GM19395 (cell line): ENCODE measurements at regions not wholly inside any gene's neighbourhood (a gene's known extent, or its start where the extent isn't known, plus 50 kb on each side); places are given as distances from the start of the nearest gene placed in this dataset.
"Not testable (repeated sequence)": the region's sequence is repeated elsewhere in the genome, so short reads cannot be mapped to it uniquely, and the experiment has no call there.

ENCODE experiments used
- ATAC-seq: cut with Tn5 transposase; IDR thresholded peaks from one replicate; pipeline ENCODE4 v1.9.1; 2021; ENCODE audit warnings: mild to moderate bottlenecking, moderate library complexity; ENCODE audit not compliant: unreplicated experiment

DNA sequence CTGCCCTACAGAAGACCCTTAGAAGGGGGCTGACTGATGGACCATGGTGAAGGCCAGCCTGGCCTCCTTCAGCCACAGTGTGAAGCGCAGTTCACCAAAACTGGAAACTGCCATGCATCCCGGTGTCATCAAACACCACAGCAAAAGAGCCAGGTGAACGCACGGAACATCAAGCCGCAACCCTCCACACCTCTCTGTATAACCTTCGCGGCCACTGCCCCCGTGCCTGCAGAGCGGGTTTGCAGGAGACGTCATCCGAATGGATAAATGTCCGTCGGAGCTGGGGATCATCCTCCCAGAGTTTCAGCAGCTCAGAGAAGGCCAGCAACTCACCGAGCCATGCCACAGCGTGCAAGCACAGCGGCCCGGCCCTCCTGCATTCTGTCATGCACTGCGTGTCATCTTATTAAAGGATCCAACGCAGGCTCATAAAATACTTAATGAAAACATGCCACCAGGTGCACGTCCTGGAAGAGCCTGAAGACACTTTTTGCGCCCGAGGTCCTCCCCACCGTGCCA, 309.9 kb downstream of the BRD1 start:
- ATAC-seq, result no peak

DNA sequence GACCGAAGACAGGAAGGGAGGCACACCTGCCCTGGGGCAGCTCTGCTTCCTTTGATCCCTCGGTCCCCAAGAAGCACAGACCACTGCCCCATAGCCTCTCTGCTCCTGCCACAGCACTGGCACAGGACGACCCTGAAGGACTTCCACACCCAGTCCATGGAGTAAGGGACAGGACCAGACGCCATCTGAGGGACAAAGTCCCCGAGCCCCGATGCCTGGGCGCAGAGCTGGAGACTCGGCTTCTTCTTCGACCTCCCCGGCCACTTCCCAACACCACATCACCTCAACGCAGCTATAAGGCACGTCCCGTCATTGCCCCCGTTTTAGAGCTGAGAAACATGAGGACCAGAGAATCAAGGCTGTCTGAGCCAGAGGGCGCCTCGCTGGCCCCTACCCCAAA, 310.5 kb downstream of the BRD1 start:
- no peak for ATAC-seq

DNA sequence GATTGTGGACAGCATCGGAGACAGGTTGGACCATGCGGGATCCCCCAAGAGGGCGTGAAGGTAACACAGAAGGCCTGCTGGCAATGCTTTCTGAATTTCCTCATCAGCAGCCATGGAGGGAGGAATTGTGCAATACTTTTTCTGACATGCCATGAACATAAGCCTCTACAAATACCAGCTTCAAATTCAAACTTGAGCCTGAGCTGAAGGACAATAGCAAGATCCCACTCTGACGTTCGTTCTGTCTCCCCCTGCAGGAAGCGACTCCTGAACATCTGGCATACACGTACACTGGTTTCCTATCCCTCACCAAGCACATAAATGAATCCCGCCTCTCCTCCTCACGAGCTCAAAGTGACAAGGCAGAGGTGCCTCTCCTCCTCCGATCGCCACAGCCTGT, 312.2 kb downstream of the BRD1 start:
- ATAC-seq, result no peak

GRCh38 chr22:49514641-49515040, 313.0 kb downstream of the BRD1 start:
- no peak for ATAC-seq

DNA sequence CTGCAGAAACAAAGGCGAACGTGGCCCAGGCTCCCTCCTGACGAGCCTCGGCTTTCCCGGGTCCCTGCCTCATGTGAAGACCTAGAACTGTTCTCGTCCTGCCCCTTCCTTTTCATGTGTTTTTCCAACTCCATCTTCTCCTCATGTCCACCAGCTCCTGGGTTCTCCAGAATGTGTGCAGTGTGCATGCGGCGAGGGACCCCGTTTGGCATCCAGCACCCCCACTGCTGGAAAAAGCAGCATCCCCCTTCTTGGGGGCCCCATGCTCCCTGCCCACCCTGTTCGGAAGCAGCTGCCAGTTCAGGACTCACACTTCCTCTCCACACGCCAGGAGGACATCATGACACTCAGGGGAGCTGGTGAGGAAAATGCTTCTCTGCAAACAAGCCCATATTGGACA, 313.5 kb downstream of the BRD1 start:
- ATAC-seq, result no peak

- ATAC-seq, result no peak
Measured at GRCh38 chr22:49513358-49513851, 314.3 kb downstream of the BRD1 start.

- ATAC-seq, result no peak
Measured at GRCh38 chr22:49512487-49513165, 315.0 kb downstream of the BRD1 start.

DNA sequence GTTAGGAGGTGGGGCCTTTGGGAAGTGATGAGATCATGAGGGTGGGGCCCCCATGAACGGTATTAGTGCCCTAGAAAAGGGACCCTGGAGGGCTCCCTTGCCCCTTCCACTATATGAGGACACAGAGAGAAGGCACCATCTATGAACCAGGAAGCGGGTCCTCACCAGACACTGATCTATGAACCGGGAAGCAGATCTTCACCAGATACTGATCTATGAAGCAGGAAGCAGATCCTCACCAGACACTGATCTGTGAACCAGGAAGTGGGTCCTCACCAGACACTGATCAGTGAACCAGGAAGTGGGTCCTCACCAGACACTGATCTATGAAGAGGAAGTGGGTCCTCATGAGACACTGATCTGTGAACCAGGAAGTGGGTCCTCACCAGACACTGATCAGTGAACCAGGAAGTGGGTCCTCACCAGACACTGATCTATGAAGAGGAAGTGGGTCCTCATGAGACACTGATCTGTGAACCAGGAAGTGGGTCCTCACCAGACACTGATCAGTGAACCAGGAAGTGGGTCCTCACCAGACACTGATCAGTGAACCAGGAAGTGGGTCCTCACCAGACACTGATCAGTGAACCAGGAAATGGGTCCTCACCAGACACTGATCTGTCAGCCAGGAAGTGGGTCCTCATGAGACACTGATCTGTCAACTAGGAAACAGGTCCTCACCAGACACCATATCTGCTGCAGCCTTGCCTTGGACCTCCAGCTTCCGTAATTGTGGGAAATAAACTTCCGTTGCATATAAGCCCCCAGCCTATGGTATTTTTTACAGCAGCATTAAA, 316.1 kb downstream of the BRD1 start:
- ATAC-seq, result not testable (repeated sequence)

DNA sequence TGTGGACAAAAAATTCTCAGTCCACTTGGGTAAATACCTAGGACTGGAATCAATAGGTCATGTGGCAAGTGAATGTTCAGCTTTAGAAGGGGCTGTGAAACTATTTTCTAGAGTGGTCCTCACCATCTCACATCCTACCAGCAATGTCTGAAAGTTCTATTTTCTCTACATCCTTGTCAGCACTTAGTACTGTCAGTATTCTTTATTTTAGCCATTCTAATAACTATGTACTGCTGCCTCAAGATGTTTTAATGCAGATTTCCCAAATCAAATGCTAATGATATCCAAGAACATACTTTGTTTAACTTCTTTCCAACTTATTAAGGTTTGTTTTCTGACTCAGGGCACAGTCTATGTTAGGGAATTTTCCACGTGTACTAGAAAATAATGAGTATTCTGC, 317.0 kb downstream of the BRD1 start:
- ATAC-seq, result no peak

DNA sequence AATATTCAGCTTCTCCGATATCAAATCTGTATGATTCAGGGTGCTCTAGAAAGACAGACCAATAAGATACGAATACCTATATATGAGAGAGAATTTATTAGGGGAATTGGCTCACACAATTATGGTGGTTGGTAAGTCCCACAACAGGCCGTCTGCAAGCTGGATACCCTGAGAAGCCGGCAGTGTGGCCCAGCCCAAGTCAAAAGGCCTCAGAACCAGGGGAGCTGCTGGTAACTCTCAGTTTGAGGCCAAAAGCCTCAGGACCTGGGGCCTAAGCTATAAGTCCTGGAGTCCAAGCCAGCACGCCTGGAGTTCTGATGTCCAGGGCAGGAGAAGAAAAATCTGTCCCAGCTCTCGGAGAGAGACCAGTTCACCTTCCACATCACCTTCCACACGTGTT, 318.7 kb downstream of the BRD1 start:
- no peak for ATAC-seq

DNA sequence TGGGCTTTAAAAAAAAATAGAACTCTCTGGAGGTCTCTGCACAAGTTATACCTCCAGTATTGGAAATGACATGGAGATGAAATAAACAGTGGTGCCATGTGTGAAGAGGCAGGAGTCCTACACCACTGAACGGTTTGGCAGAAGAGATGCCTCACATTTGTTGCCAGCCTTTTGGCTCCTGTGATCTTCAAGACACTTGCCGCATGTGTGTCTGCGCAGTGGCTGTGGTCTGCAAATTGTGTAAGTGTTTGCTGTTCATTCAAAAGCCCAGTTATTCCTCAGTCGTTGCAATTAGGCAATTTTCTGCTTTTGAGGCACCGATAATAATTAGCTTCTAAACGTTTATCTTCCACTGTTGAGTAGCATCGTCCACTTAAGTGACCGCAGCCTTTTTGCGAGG, 319.1 kb downstream of the BRD1 start:
- no peak for ATAC-seq

- no peak for ATAC-seq
Measured at GRCh38 chr22:49507607-49508292, 319.9 kb downstream of the BRD1 start.

DNA sequence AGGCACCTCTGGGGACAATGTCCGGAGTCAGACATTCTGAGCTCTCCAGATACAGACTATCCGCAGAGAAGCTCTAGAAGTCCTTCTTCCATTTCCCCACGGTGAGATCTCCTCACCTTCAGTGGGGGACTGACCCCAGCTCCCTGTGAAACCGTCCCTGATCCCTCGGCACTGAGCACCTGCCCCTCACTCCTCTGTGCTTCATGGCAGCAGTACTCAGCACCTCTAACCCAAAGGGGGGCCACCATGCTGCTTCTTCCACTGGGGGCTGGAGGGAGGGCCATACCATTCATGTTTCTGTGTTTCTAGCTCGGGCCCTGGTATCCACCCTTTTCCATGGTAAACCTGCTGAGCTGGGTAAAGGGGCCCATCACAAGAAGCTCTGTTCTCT, 321.7 kb downstream of the BRD1 start:
- no peak for ATAC-seq

- ATAC-seq, result no peak
Measured at GRCh38 chr22:49505337-49506009, 322.2 kb downstream of the BRD1 start.

- ATAC-seq, result no peak
Measured at GRCh38 chr22:49503896-49504521, 323.7 kb downstream of the BRD1 start.

- ATAC-seq, result no peak
Measured at GRCh38 chr22:49503321-49503720, 324.4 kb downstream of the BRD1 start.

- no peak for ATAC-seq
Measured at GRCh38 chr22:49502126-49502826, 325.4 kb downstream of the BRD1 start.

DNA sequence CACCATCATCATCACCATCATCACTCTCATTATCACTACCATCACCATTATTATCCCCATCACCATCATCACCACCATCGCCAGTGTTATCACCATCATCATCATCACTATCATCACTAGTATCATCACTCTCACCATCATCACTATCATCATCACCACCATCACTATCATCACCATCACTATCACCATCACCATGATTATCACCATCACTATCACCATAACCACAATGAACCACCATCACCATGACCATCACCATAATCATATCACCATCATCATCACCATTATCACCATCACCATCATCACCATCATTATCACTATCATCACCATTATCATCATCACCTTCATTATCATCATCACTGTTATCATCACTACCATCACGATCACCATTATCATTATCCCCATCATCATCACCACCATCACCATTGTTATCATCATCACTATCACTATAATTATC, 326.7 kb downstream of the BRD1 start:
- no peak for ATAC-seq

GRCh38 chr22:49500076-49500460, 327.6 kb downstream of the BRD1 start:
- ATAC-seq, result no peak
